ENCODE measurements at regions not wholly inside any gene's neighbourhood (a gene's known extent, or its start where the extent isn't known, plus 50 kb on each side); places are given as distances from the start of the nearest gene placed in this dataset.

DNA sequence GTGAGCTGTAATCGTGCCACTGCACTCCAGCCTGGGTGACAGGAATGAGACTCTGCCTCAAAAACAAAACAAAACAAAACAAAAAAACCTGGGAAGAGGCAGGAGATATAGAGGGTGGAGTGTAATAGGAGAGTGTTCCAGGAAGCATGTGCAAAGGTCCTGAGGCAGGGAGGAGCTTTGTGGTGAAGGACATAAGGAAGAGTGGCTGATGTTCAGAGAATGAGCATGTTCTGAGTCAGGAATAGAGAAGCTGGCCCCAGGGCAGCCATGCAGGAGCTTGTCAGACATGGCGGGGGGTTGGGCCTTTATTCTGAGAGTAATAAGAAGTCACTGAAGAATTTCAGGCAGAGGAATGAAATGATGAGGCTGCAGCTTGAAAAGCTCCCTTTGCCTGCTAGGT, 337.0 kb downstream of the CDH26 start:
- TF ChIP-seq SIN3A (IDR thresholded peaks at IDR 0.05; ENCODE audit: borderline replicate concordance, insufficient read depth, low read length): no peak
- no peak for TF ChIP-seq POLR2AphosphoS5 (IDR thresholded peaks at IDR 0.05; ENCODE audit: low read depth, low read length)

All from PFSK-1 (cell line).